Mesothelial cell of epicardium (in vitro differentiated cells): ENCODE measurements at regions not wholly inside any gene's neighbourhood (a gene's known extent, or its start where the extent isn't known, plus 50 kb on each side); places are given as distances from the start of the nearest gene placed in this dataset.
"Not testable (repeated sequence)": the region's sequence is repeated elsewhere in the genome, so short reads cannot be mapped to it uniquely, and the experiment has no call there.

Experiments used
- DNase-seq, 2 experiments: peaks; one replicate each; pipeline ENCODE4 v3.0.0; 2021; ENCODE audit warnings: low spot score in 2 of 2; ENCODE audit not compliant: unreplicated experiment in 2 of 2
- H3K27ac Mint-ChIP-seq: 2 replicates; pipeline ENCODE4 v1.8.0; 2021; ENCODE audit warnings: mixed read lengths
- H3K27me3 Mint-ChIP-seq: 2 replicates; pipeline ENCODE4 v1.8.0; 2021; ENCODE audit warnings: low read depth, mixed read lengths
- H3K36me3 Mint-ChIP-seq: 2 replicates; pipeline ENCODE4 v1.8.0; 2021; ENCODE audit warnings: mixed read lengths
- H3K4me1 Mint-ChIP-seq: 2 replicates; pipeline ENCODE4 v1.8.0; 2021; ENCODE audit warnings: mixed read lengths
- H3K4me3 Mint-ChIP-seq: 2 replicates; pipeline ENCODE4 v1.8.0; 2021; ENCODE audit warnings: mild to moderate bottlenecking, moderate library complexity, mixed read lengths
- H3K9me3 Mint-ChIP-seq: 2 replicates; pipeline ENCODE4 v1.8.0; 2021; ENCODE audit warnings: mixed read lengths
- CTCF ChIP-seq: fragments of 200-600 bp; sonication (generic); IDR thresholded peaks from one replicate; pipeline ENCODE4 v1.5.0; 2021; ENCODE audit warnings: antibody characterized with exemption; ENCODE audit not compliant: unreplicated experiment

GRCh38 chr5:71783891-71784290 lies 64.8 kb downstream of the CARTPT start:
- DNase-seq: no peak
- no peak overlapping the region for H3K27ac Mint-ChIP-seq
- peaks cover 4% of the 10 kb centered on the region for H3K27me3 Mint-ChIP-seq
- no peaks in the 10 kb centered on the region for H3K36me3 Mint-ChIP-seq
- no peak overlapping the region for H3K4me3 Mint-ChIP-seq
- peaks cover 10% of the 10 kb centered on the region for H3K4me1 Mint-ChIP-seq
- H3K9me3 Mint-ChIP-seq: no peaks in the 10 kb centered on the region
- no peak for TF ChIP-seq CTCF

- Mint-ChIP-seq H3K27me3 (peaks cover 5% of the 10 kb centered on the region), H3K36me3 (no peaks in the 10 kb centered on the region), H3K4me1 (peaks cover 10% of the 10 kb centered on the region), H3K9me3 (peaks cover 4% of the 10 kb centered on the region), H3K4me3 (no peak overlapping the region), H3K27ac (no peak overlapping the region)
- DNase-seq: no peak
- TF ChIP-seq CTCF: no peak
These were observed 67.4 kb downstream of the CARTPT start for GRCh38 chr5:71786337-71787055.

- Mint-ChIP-seq H3K27me3 (peaks cover 5% of the 10 kb centered on the region), H3K9me3 (peaks cover 13% of the 10 kb centered on the region), H3K27ac (no peak overlapping the region), H3K36me3 (peaks cover 5% of the 10 kb centered on the region), H3K4me3 (no peak overlapping the region), H3K4me1 (no peaks in the 10 kb centered on the region)
- TF ChIP-seq CTCF: no peak
- no peak for DNase-seq
These were observed 69.7 kb downstream of the CARTPT start for GRCh38 chr5:71788794-71789193.

GRCh38 chr5:71789746-71790145 lies 70.7 kb downstream of the CARTPT start:
- TF ChIP-seq CTCF: no peak
- peaks cover 5% of the 10 kb centered on the region for H3K27me3 Mint-ChIP-seq
- DNase-seq: no peak
- no peak overlapping the region for H3K4me3 Mint-ChIP-seq
- no peaks in the 10 kb centered on the region for H3K4me1 Mint-ChIP-seq
- peaks cover 13% of the 10 kb centered on the region for H3K9me3 Mint-ChIP-seq
- no peak overlapping the region for H3K27ac Mint-ChIP-seq
- peaks cover 5% of the 10 kb centered on the region for H3K36me3 Mint-ChIP-seq

- no peak overlapping the region for H3K27ac Mint-ChIP-seq
- peaks cover 5% of the 10 kb centered on the region for H3K27me3 Mint-ChIP-seq
- TF ChIP-seq CTCF: no peak
- no peaks in the 10 kb centered on the region for H3K4me1 Mint-ChIP-seq
- no peak overlapping the region for H3K4me3 Mint-ChIP-seq
- peaks cover 5% of the 10 kb centered on the region for H3K36me3 Mint-ChIP-seq
- peaks cover 16% of the 10 kb centered on the region for H3K9me3 Mint-ChIP-seq
- no peak for DNase-seq
These were observed 71.4 kb downstream of the CARTPT start for GRCh38 chr5:71790433-71790832.

- not testable (repeated sequence) for H3K4me1 Mint-ChIP-seq, H3K27ac Mint-ChIP-seq, H3K27me3 Mint-ChIP-seq, H3K4me3 Mint-ChIP-seq, H3K36me3 Mint-ChIP-seq, DNase-seq
- H3K9me3 Mint-ChIP-seq: peaks cover 16% of the 10 kb centered on the region
These were observed 73.0 kb downstream of the CARTPT start for GRCh38 chr5:71792041-71792440.
